Hematopoietic multipotent progenitor cell treated with erythropoietin and hydrocortisone succinate and interleukin-3 and kit ligand, for 15 days (in vitro differentiated cells): ENCODE measurements at regions not wholly inside any gene's neighbourhood (a gene's known extent, or its start where the extent isn't known, plus 50 kb on each side); places are given as distances from the start of the nearest gene placed in this dataset.
"Not testable (repeated sequence)": the region's sequence is repeated elsewhere in the genome, so short reads cannot be mapped to it uniquely, and the experiment has no call there.

Source experiments
- DNase-seq: peaks from one replicate; pipeline ENCODE4 v3.0.0-alpha.2; 2015; ENCODE audit warnings: low spot score

DNA sequence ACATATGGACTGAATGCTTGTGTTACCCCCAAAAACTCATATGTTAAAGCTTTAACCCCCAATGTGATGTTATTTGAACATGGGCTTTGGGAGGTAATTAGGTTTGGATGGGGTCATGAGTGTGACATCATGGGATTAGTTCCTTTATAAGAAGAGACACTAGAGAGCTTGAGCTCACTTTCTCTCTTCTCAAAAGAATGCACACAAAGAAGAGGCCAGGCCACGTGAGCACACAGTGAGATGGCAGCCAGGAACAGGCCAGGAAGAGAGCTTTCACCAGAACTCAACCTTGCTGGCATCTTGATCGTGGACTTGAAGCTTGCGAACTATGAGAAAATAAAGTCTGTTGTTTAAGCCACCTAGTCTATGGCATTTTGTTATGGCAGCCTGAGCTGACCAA, 360.6 kb downstream of the NR2F1-AS1 start:
- DNase-seq = no peak

DNA sequence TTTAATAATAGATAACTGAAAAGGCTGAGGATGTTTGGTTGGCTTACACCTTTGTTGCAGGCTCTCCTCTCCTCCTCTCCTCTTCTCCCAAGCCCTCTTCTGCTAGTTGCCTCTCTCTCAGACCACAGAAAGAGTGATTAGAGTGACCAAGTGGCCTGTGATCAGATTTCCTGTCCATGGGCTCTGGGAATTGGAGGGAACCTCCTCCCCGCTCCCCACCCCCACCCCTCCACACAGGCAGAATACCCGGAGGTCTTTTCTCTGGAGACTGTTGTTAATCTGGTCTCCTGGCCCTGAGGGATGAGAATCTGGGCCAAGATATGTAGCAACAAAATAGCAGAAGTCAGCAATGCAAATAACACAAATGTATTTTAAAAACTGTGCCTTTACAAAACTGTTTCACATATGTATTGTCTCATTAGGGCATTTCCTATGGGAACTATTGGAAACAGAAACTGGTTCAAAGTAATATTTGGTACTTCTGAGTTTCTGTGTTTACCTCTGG, 361.3 kb downstream of the NR2F1-AS1 start:
- no peak for DNase-seq

DNA sequence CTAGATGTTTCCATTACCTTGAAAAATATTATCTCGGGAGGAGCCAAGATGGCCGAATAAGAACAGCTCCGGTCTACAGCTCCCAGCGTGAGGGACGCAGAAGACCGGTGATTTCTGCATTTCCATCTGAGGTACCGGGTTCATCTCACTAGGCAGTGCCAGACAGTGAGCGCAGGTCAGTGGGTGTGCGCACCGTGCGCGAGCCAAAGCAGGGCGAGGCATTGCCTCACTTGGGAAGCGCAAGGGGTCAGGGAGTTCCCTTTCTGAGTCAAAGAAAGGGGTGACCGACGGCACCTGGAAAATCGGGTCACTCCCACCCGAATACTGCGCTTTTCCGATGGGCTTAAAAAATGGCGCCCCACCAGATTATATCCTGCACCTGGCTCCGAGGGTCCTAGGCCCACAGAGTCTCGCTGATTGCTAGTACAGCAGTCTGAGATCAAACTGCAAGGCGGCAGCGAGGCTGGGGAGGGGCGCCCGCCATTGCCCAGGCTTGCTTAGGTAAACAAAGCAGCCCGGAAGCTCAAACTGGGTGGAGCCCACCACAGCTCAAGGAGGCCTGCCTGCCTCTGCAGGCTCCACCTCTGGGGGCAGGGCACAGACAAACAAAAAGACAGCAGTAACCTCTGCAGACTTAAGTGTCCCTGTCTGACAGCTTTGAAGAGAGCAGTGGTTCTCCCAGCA, 367.8 kb downstream of the NR2F1-AS1 start:
- not testable (repeated sequence) for DNase-seq

DNA sequence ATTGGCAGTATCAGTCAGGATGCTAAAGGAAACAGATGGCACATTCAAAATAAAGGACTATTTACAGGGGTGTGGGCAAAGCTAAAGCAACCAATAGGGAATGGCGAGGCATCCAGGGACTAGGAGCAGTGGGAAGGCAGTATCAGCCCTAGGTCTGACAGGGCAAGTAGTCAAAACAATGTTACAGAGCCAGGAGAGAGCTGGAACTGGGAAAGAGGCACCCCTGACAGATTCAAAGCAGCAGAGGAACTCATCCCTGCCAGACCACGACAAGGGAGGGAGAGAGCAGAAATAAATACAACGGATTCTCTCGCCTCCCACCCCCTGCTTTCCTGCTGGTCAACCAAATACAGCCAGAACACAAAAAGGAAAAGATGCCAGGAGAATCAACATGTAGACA, 371.5 kb downstream of the NR2F1-AS1 start:
- DNase-seq = no peak

DNA sequence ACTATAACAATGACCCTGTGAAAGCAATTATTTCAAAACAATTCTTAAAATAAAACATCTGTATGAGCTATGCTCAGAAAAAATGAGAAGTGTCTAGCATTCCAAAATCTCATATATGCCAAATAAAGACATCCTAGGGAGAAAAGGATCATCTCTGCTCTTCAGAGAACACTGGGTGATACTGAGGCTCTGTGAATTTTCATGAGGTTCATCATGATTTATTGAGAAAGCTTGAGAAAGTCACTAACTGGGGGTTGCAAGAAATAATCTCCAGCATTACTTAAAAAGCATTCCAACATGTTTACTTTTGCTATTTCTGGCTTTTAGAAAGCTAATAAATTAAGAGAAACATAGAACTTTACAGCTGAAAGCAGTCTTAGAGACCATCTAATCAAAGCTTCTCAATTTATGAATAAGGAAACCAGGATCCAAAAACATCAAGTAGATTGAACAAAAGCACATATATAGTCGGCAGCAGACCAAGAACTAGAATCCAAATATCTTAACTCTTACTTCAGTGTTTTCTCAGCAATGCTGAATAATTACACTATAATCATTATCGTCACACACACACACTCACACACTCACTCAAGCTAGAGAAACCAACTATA, 372.8 kb downstream of the NR2F1-AS1 start:
- DNase-seq = no peak

DNA sequence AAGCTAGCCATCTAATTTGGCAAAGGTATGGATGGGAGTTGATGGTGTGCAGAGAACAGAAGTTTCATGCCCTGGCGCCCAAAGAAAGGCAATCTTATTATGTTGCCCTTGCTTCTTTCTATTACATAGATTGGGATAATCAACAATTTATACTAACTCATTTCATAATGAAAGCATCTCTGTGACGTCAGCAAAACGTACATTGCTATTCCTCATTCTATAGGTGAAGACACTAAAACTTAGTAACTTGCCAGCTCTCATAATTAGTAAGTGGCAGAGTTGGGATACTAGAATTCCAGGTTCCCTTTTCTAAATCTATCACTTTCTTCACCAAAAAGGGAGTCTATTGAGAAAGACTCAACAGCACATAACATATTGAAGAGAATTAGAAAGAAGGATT, 374.8 kb downstream of the NR2F1-AS1 start:
- DNase-seq = no peak

DNA sequence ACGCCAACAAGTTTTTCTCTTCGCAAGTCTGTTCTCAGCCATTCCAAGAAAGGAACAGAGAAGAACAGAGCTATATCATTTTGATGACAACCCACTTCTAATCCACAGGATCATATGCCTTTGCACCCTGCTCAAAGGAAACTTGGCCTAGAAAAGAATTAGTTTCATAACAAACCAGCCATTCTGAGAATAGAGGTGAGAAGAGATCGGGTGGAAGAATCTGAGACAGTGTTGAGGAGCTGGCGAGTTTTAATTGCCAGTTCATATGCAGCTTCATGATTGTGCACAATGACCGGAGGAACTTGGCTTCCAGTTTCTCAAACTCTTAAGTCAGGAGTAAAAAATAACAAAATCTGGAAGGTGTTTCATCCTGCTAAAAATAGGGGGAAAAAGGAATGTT, 380.0 kb downstream of the NR2F1-AS1 start:
- no peak for DNase-seq

DNA sequence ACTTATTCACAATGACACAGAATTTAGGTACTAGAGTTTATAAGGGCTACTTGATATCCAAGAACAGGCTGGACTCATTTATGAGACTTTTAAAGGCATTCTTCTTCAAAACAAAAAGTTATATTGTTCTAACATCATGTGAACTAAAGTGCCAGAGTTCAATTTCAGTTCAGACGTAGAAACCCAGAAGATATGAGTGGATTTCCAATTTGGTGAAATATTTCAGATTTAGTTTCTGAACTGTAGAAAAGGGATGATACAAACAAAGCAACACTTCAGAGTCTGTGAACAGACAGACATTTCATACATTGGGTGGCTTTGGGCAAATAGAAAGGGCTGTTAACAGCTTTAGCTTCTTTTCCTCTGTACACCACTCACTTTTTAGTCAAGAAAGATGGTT, 384.0 kb downstream of the NR2F1-AS1 start:
- DNase-seq = no peak

DNA sequence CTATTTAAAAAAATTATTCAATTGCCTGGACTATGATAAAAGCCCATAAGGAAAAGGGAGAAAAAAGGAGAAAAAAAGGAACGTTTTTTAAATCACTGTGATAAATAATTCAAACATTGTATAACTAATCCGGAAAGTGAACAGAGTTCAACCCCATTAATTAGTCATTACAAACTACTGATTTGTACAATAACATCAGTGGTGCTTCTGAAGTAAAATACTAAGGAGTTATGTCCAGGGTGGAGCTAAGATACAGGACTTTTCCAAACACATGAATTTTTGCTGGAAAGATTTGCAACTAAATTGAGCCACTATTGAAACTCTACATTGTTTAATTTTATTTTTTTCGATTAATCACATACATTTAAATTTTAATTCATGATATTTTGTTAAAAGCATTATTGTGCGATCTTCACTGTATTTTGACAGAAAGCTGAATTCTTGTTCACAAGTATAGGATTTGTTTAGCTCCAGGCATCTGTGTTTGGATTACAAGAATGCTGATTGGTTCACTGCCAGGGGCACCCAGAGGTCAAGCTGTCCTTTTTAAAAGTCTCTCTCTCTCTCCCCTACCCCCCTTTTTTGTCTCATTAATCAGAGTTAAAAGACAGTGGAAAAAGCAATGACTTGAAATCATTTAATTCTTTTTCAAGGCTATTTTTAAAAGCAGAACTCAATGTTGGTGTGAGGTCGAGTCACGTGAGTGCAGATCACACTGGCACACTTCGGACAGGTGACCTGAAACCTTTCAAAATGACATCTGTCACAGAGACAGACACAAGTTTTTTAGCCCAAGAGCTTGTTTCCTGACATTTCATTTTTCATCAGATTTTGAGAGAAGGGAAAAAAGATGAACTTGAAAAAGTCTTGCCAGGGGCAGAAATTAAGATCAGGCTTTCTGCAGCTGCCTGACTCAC, 387.3 kb downstream of the NR2F1-AS1 start:
- no peak for DNase-seq

DNA sequence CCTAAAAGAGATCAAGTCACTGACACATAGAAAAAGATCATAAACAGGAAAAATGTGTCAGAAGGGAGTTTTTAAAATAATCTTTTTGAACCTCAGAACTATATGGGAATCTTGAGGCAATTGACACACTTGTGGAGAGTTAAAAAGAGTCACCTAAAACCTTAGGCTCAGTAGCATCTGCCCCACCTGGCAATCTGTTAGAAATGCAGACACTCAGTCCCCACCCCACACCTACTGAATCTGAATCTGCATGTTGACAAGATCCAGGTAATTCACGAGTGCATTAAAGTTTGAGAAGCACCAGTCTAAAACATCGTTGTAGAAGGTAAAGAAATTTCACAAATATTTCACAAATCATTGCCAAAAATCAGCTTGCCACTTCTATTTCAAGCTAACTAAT, 388.3 kb downstream of the NR2F1-AS1 start:
- DNase-seq = no peak

DNA sequence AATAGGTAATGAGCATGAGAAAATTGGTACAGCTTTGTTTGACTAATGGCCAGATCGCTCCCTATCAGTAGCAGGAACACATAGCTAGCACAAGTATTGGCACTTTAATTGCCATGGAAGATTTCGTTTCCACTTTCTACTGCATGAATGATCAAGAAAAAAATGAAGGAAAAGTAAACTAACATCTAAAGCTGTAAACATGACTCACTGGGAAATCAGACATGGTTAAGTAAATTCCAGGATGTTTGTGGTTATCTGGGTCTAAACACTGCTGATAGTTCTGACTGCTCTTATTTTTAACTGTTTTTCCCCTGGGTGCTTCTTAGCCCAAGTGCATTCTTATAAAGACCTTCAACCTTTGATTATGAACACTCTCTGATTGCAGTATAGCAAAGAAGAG, 388.9 kb downstream of the NR2F1-AS1 start:
- no peak for DNase-seq

DNA sequence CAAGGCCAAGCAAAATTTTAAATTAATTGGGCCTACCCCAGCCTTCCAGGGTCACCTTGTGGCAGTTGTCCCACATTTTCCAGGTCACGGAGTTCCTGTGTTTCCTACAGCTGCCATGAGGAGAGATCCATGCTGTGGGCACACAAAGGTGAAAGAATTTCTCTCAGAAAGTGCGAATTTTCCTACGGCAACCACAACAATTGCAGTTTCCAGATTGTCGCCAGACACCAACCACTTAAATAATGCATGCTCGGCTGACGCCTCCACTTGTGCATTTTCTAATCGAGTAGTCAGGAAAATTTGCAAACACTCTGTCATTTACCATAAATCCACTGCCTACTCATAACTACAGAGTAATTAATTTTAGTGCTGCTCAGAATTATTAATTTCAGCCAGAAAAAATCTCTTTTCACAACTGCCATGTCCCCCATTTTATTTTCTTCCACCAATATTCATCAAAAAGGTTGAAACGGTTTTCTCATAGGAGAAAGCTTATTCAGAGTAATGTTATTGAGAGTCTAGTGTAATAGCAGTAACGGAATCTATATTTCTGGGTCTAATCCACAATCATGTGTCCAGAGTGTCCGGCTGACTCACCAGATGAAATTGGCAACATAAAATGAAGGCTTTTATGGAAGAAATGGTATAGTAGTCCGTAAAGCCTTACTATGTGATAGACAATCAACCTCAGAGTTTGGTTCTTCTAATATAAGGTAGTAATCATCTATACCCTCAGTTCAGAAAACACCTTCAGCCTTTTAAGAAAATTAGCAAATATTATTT, 389.8 kb downstream of the NR2F1-AS1 start:
- DNase-seq = no peak

DNA sequence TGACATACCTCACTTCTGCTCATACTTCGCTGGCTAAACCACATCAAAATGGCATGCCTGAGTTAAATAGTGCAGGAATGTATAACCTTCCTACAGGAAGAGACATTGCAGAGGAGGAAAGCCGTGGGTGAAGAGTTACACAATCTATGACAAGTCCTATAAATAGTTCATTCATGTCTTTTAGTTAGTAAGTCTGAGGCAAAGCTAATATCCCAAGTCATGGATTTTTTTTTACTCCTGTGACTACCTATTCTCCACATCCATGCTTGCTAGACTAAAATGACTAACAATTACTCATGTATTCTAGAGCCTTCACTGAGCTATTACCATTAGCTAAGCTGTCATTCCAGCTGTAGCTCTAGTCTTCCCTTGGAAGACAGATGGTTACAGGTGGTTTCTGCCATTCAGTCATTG, 391.3 kb downstream of the NR2F1-AS1 start:
- no peak for DNase-seq

DNA sequence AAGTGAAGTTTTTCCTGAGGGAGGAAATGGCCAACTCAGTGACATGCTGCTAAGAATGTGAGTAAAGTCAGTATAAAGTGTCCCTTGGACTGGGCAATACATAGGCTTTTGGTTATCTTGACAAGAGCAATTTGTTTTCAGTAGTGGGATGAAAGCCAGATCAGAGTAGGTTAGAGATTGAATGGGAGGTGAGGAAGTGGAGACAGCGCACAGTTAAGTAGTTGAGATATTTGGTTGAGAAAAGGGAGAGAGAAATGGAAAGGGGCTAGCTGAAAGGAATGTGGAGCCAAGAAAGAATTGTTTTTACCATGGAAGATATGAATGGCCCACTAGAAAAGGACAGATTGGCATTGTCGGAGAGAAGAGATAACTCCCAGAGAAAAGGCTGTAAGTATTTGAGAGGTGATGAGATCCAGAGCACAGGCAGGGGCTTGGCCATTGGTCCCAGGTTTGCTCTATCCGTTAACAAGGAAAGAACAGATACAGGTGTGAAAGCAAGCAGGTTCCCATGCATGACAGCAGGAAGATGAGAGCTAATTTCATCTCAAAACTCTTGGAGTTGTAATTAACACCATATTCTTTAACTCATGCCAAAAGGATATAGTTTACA, 392.0 kb downstream of the NR2F1-AS1 start:
- DNase-seq = no peak

DNA sequence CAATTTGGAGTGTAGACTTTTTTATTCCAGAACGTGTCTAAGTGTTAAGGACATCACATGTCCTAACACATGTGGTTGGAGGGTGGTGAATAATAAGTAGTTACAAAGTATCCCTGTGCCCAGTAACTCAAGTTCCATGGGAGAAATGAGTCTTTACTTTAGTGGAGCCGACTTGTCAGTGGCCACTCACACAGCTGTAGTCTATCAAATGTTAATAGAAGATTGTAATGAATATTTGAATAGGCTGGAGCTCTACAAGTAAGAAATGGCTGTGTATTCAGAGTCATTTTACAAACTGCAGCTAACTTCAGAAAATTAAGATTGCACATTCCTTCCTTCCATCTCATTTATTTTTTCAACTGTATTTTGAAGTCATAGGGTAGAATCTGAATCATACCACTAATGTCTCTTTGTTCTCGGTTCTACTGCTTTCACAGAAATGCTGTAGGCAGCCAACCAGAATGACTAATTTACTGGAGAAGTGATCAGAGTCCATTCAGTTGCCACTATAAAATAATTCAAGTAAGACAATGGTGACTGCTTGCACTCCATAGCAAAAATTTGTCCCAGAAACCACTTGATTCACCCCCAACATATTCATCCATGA, 394.8 kb downstream of the NR2F1-AS1 start:
- no peak for DNase-seq

DNA sequence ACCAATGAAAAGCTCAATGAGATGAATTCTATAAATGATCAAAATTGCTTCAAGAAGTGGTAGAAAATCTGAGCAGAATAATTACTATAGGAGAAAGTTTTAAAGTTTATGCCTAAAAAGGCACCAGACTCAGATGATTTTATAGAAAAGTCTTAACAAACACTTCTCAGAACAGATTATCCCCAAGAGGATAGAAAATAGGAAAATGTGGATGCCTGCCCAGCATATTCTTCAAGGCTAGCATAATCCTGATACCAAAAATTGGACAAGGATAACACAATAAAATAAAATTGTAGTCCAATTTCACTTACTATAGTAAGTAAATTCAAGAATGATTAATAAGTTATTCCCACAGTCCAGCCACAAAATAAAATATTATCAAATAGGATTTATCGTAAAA, 397.0 kb downstream of the NR2F1-AS1 start:
- no peak for DNase-seq

DNA sequence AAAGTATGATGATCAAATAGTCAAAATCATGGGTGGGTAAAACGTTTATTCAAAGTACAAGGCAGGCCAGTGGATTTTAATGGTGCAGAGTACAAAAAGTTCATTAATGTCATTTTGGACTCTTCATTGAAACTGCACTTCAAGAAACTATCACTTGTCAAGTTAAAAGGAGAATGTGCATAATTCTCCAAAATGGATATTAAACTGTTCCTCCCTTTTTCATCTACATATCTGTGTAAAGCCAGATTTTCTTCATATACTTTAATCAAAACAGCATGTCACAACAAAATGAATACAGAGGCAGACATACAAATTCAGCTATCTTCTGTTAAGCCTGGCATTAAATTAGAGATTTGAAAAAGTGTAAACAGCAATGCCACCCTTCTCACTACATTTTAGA, 401.6 kb downstream of the NR2F1-AS1 start:
- no peak for DNase-seq

DNA sequence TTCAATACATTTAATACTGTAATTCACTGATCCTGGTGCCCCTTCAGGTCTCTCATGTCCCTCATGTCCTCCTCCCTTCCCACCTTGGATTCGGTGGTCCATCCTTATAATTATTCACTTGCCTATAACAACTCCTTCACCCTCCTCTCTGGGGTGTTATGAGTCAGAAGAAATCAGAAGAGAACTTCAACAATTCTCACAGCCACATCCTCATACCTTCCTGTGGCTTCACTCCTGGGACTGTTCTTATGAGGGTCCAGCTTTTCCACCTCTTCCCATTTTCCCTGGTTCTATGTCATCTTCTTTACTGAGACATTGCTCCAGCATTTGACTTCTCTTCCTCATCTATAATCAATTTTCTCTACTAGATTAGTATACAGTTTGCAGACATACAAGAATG, 406.1 kb downstream of the NR2F1-AS1 start:
- DNase-seq = no peak

DNA sequence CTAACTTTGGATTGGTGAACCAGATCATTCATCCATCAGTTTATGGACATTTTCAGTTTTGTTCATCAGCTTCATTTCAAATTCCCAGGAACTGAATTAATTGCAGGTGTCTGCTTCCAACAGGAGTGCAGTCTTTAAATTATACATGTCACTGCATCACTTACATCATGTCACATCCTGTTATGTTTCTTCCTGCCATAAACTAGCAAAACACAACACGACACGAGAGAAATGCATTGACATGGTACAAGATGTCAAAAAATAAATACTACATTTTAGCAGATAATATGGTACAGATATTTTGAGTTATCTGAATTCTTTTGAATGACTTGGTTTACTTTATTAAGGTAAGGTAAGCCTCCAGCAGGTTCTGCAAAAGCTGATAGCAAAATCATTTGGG, 415.5 kb downstream of the NR2F1-AS1 start:
- DNase-seq = no peak

DNA sequence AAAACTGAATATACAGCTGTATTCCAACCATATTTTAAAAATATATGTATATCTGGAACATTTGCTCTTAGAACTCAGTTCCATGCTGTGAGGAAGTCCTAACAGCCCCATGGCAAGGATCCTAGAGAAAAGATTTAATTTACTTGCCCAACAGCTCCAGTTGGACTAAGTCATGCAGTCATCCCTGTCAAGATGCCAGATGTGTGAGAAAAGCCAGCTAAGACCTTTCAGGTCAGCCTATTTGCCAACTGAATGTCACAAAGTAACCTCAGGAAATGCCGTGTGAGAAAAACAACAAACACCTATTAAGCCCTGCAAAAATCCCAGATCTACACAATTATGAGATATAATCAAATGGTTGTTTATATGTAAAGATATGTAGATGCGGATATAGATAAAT, 416.3 kb downstream of the NR2F1-AS1 start:
- no peak for DNase-seq

DNA sequence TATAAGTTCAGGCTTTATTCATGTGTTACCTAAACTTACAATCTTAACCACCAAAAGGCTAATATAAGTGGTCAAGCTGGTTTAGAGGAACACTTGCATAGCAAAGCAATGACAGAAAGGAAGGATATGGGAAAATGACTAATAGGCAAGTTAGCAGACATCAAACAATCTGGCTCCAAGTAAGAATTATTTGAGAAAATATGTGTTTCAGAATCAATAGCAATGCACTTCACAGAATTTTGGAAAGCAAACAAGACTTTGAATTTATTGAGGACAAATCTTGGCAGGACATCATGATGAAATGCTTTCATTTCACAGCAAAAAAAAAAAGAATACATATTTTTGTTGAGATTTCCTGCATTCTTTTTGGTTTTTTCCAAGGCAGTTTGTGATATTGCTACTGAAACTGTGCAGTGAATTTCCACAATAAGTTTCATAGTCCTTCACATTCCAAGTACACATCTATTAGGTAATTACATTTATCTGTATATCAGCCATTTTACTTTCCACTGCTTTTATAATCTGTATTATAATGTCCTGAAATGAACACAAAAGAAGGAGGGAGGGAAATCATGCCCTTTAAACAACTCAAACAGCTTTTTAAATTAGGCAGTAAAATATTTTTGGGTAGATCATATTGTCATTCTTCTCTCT, 417.9 kb downstream of the NR2F1-AS1 start:
- DNase-seq = no peak
